ENCODE measurements at regions not wholly inside any gene's neighbourhood (a gene's known extent, or its start where the extent isn't known, plus 50 kb on each side); places are given as distances from the start of the nearest gene placed in this dataset.

- TF ChIP-seq POLR2A (IDR thresholded peaks at IDR 0.05), result no peak
- TF ChIP-seq CTCF (IDR thresholded peaks at IDR 0.05), result no peak
- TF ChIP-seq POLR2AphosphoS5 (IDR thresholded peaks at IDR 0.05), result no peak
Observed at GRCh38 chr13:59532405-59532804, 631.3 kb downstream of the DIAPH3 start.

Measured in gastroesophageal sphincter (tissue), 3 donors.